Stomach (tissue), 4 donors: ENCODE measurements at regions not wholly inside any gene's neighbourhood (a gene's known extent, or its start where the extent isn't known, plus 50 kb on each side); places are given as distances from the start of the nearest gene placed in this dataset.

Source experiments
- EP300 ChIP-seq: sonication (generic); formaldehyde crosslinking; IDR thresholded peaks from one replicate; pipeline ENCODE4 v1.6.1; 2017; ENCODE audit warnings: antibody characterized with exemption
- POLR2A ChIP-seq, 4 donors: fragments of 450-650 bp; IDR thresholded peaks; one replicate each; pipeline ENCODE4 v1.6.1; 2016; ENCODE audit warnings: antibody characterized with exemption in 4 of 4, control low read depth in 2 of 4, mild to moderate bottlenecking in 1 of 4, moderate library complexity in 1 of 4
- POLR2AphosphoS5 ChIP-seq, 3 donors: sonication (generic); formaldehyde crosslinking; IDR thresholded peaks; one replicate each; pipeline ENCODE4 v1.6.1; 2016; ENCODE audit warnings: antibody characterized with exemption in 3 of 3
- TF ChIP-seq, protein P1 (sequence below), 7 experiments: fragments of 450-650 bp in 4 of 7; fragments of 200-600 bp in 3 of 7; sonication (generic) in 3 of 7; IDR thresholded peaks; one replicate each; pipeline ENCODE4 v1.5.1; 2016 to 2019; ENCODE audit warnings: antibody characterized with exemption in 7 of 7, control low read depth in 2 of 7, mild to moderate bottlenecking in 1 of 7

DNA sequence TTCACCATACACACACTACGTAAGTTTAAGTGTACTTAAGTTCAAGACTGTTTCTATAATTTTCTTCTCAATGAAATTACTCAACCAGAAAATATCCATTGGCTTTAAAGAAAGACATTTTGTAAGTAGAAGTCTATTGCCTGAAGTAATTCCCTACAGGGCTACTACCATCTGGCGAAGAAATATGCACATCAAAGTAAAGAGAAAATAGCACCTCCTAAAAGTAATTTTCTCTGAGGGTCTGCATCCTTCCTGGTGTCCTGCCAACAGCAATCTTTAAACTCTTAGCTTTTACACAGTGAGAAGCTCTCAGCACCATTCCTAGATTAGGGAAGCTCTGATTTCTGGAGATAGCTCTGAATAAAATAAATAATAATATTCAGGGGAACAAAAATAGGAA lies 498.5 kb upstream of the TYRP1 start:
- TF ChIP-seq, protein P1, sequence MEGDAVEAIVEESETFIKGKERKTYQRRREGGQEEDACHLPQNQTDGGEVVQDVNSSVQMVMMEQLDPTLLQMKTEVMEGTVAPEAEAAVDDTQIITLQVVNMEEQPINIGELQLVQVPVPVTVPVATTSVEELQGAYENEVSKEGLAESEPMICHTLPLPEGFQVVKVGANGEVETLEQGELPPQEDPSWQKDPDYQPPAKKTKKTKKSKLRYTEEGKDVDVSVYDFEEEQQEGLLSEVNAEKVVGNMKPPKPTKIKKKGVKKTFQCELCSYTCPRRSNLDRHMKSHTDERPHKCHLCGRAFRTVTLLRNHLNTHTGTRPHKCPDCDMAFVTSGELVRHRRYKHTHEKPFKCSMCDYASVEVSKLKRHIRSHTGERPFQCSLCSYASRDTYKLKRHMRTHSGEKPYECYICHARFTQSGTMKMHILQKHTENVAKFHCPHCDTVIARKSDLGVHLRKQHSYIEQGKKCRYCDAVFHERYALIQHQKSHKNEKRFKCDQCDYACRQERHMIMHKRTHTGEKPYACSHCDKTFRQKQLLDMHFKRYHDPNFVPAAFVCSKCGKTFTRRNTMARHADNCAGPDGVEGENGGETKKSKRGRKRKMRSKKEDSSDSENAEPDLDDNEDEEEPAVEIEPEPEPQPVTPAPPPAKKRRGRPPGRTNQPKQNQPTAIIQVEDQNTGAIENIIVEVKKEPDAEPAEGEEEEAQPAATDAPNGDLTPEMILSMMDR (IDR thresholded peaks at IDR 0.05), result no peak
- TF ChIP-seq EP300 (no peak), POLR2A (IDR thresholded peaks at IDR 0.05) (no peak), POLR2AphosphoS5 (IDR thresholded peaks at IDR 0.05) (no peak)
